HG03565 (cell line): ENCODE measurements at regions not wholly inside any gene's neighbourhood (a gene's known extent, or its start where the extent isn't known, plus 50 kb on each side); places are given as distances from the start of the nearest gene placed in this dataset.
"Not testable (repeated sequence)": the region's sequence is repeated elsewhere in the genome, so short reads cannot be mapped to it uniquely, and the experiment has no call there.

Experiments used
- ATAC-seq: cut with Tn5 transposase; IDR thresholded peaks from one replicate; pipeline ENCODE4 v1.9.1; 2021; ENCODE audit warnings: mild to moderate bottlenecking, moderate library complexity; ENCODE audit not compliant: unreplicated experiment

GRCh38 chr4:27916452-27917184, 1056.0 kb downstream of the STIM2 start:
- no peak for ATAC-seq

GRCh38 chr4:27917381-27917780, 1056.7 kb downstream of the STIM2 start:
- no peak for ATAC-seq

GRCh38 chr4:27921231-27921630, 1060.6 kb downstream of the STIM2 start:
- no peak for ATAC-seq

GRCh38 chr4:27928761-27929540, 1068.3 kb downstream of the STIM2 start:
- ATAC-seq = no peak

- ATAC-seq = no peak
These were observed 1069.7 kb downstream of the STIM2 start for GRCh38 chr4:27930291-27930690.

- no peak for ATAC-seq
These were observed 1070.3 kb downstream of the STIM2 start for GRCh38 chr4:27930976-27931375.

GRCh38 chr4:27931584-27931983, 1070.9 kb downstream of the STIM2 start:
- no peak for ATAC-seq

GRCh38 chr4:27934871-27935270, 1074.2 kb downstream of the STIM2 start:
- no peak for ATAC-seq

- no peak for ATAC-seq
These were observed 1086.2 kb downstream of the STIM2 start for GRCh38 chr4:27946799-27947198.

GRCh38 chr4:27947302-27947701, 1086.7 kb downstream of the STIM2 start:
- no peak for ATAC-seq

- no peak for ATAC-seq
These were observed 1103.5 kb downstream of the STIM2 start for GRCh38 chr4:27964095-27964494.

- ATAC-seq = no peak
These were observed 1106.0 kb downstream of the STIM2 start for GRCh38 chr4:27966664-27967063.

- ATAC-seq = no peak
These were observed 1112.4 kb downstream of the STIM2 start for GRCh38 chr4:27973056-27973455.

- ATAC-seq = no peak
These were observed 1113.1 kb downstream of the STIM2 start for GRCh38 chr4:27973700-27974099.

GRCh38 chr4:27974339-27974738, 1113.7 kb downstream of the STIM2 start:
- no peak for ATAC-seq

GRCh38 chr4:27974881-27975280, 1114.2 kb downstream of the STIM2 start:
- ATAC-seq = not testable (repeated sequence)

GRCh38 chr4:27978427-27979109, 1117.9 kb downstream of the STIM2 start:
- ATAC-seq = not testable (repeated sequence)

- ATAC-seq = no peak
These were observed 1124.9 kb downstream of the STIM2 start for GRCh38 chr4:27985522-27985921.

- no peak for ATAC-seq
These were observed 1125.8 kb downstream of the STIM2 start for GRCh38 chr4:27986476-27986875.

- no peak for ATAC-seq
These were observed 1141.1 kb downstream of the STIM2 start for GRCh38 chr4:28001698-28002097.

GRCh38 chr4:28004520-28004919, 1143.9 kb downstream of the STIM2 start:
- no peak for ATAC-seq

GRCh38 chr4:28006021-28006420, 1145.4 kb downstream of the STIM2 start:
- no peak for ATAC-seq
